ENCODE measurements at regions not wholly inside any gene's neighbourhood (a gene's known extent, or its start where the extent isn't known, plus 50 kb on each side); places are given as distances from the start of the nearest gene placed in this dataset.
A peak's percentile ranks its signal among the peaks of the same experiment; 100 is the strongest.
"Not testable (repeated sequence)": the region's sequence is repeated elsewhere in the genome, so short reads cannot be mapped to it uniquely, and the experiment has no call there.

GRCh38 chr1:59204001-59204400 is 92.9 kb upstream of the FGGY start:
- DNase-seq (ENCODE audit: low spot score): no peak

GRCh38 chr1:59206616-59207015 is 90.3 kb upstream of the FGGY start:
- not testable (repeated sequence) for H3K4me1 Mint-ChIP-seq (ENCODE audit: low read depth); H3K4me3 Mint-ChIP-seq (ENCODE audit: unreplicated experiment); H3K27me3 Mint-ChIP-seq (ENCODE audit: low read depth); H3K36me3 Mint-ChIP-seq (ENCODE audit: low read depth); H3K27ac Mint-ChIP-seq (ENCODE audit: unreplicated experiment); DNase-seq (ENCODE audit: low spot score)
- peaks cover 12% of the 10 kb centered on the region for H3K9me3 Mint-ChIP-seq (ENCODE audit: low read depth)

More at GRCh38 chr1:59204001-59204400, 92.9 kb upstream of the FGGY start:
- peaks cover 12% of the 10 kb centered on the region for H3K9me3 Mint-ChIP-seq (ENCODE audit: low read depth)
- TF ChIP-seq CTCF (IDR thresholded peaks at IDR 0.05): no peak
- peaks cover 6% of the 10 kb centered on the region for H3K36me3 Mint-ChIP-seq (ENCODE audit: low read depth)
- H3K27ac Mint-ChIP-seq (ENCODE audit: unreplicated experiment): no peak overlapping the region
- peaks cover 7% of the 10 kb centered on the region for H3K4me1 Mint-ChIP-seq (ENCODE audit: low read depth)
- H3K4me3 Mint-ChIP-seq (ENCODE audit: unreplicated experiment): no peak overlapping the region
- H3K27me3 Mint-ChIP-seq (ENCODE audit: low read depth): no peaks in the 10 kb centered on the region

GRCh38 chr1:59210430-59210829 is 86.5 kb upstream of the FGGY start:
- not testable (repeated sequence) for H3K27me3 Mint-ChIP-seq (ENCODE audit: low read depth); H3K36me3 Mint-ChIP-seq (ENCODE audit: low read depth); DNase-seq (ENCODE audit: low spot score); H3K9me3 Mint-ChIP-seq (ENCODE audit: low read depth); H3K4me3 Mint-ChIP-seq (ENCODE audit: unreplicated experiment); H3K27ac Mint-ChIP-seq (ENCODE audit: unreplicated experiment)
- peaks cover 18% of the 10 kb centered on the region for H3K4me1 Mint-ChIP-seq (ENCODE audit: low read depth)

- no peak for DNase-seq (ENCODE audit: low spot score)
- H3K4me3 Mint-ChIP-seq (ENCODE audit: unreplicated experiment): no peak overlapping the region
- TF ChIP-seq CTCF (IDR thresholded peaks at IDR 0.05): no peak
- H3K4me1 Mint-ChIP-seq (ENCODE audit: low read depth): peaks cover 25% of the 10 kb centered on the region
- H3K27me3 Mint-ChIP-seq (ENCODE audit: low read depth): peaks cover 4% of the 10 kb centered on the region
- H3K27ac Mint-ChIP-seq (ENCODE audit: unreplicated experiment): no peak overlapping the region
- H3K9me3 Mint-ChIP-seq (ENCODE audit: low read depth): peaks cover 10% of the 10 kb centered on the region
- peaks cover 4% of the 10 kb centered on the region for H3K36me3 Mint-ChIP-seq (ENCODE audit: low read depth)
Observed at GRCh38 chr1:59212706-59213105, 84.2 kb upstream of the FGGY start.

- peaks cover 25% of the 10 kb centered on the region for H3K4me1 Mint-ChIP-seq (ENCODE audit: low read depth)
- H3K4me3 Mint-ChIP-seq (ENCODE audit: unreplicated experiment): no peak overlapping the region
- peaks cover 8% of the 10 kb centered on the region for H3K9me3 Mint-ChIP-seq (ENCODE audit: low read depth)
- no peak for DNase-seq (ENCODE audit: low spot score)
- TF ChIP-seq CTCF (IDR thresholded peaks at IDR 0.05): no peak
- H3K27ac Mint-ChIP-seq (ENCODE audit: unreplicated experiment): peak overlapping the region; percentile 57
- peaks cover 6% of the 10 kb centered on the region for H3K27me3 Mint-ChIP-seq (ENCODE audit: low read depth)
- H3K36me3 Mint-ChIP-seq (ENCODE audit: low read depth): peaks cover 1% of the 10 kb centered on the region
Observed at GRCh38 chr1:59214248-59215208, 82.4 kb upstream of the FGGY start.

GRCh38 chr1:59215766-59216291 is 81.1 kb upstream of the FGGY start:
- peaks cover 1% of the 10 kb centered on the region for H3K36me3 Mint-ChIP-seq (ENCODE audit: low read depth)
- no peak overlapping the region for H3K4me3 Mint-ChIP-seq (ENCODE audit: unreplicated experiment)
- no peak for TF ChIP-seq CTCF (IDR thresholded peaks at IDR 0.05)
- H3K4me1 Mint-ChIP-seq (ENCODE audit: low read depth): peaks cover 30% of the 10 kb centered on the region
- DNase-seq (ENCODE audit: low spot score): no peak
- peaks cover 8% of the 10 kb centered on the region for H3K9me3 Mint-ChIP-seq (ENCODE audit: low read depth)
- H3K27ac Mint-ChIP-seq (ENCODE audit: unreplicated experiment): no peak overlapping the region
- H3K27me3 Mint-ChIP-seq (ENCODE audit: low read depth): peaks cover 3% of the 10 kb centered on the region

GRCh38 chr1:59217439-59217838 is 79.5 kb upstream of the FGGY start:
- H3K4me1 Mint-ChIP-seq (ENCODE audit: low read depth): peaks cover 30% of the 10 kb centered on the region
- peaks cover 10% of the 10 kb centered on the region for H3K9me3 Mint-ChIP-seq (ENCODE audit: low read depth)
- H3K36me3 Mint-ChIP-seq (ENCODE audit: low read depth); H3K4me3 Mint-ChIP-seq (ENCODE audit: unreplicated experiment); DNase-seq (ENCODE audit: low spot score); H3K27me3 Mint-ChIP-seq (ENCODE audit: low read depth); H3K27ac Mint-ChIP-seq (ENCODE audit: unreplicated experiment): not testable (repeated sequence)
